ENCODE measurements at regions not wholly inside any gene's neighbourhood (a gene's known extent, or its start where the extent isn't known, plus 50 kb on each side); places are given as distances from the start of the nearest gene placed in this dataset.

DNA sequence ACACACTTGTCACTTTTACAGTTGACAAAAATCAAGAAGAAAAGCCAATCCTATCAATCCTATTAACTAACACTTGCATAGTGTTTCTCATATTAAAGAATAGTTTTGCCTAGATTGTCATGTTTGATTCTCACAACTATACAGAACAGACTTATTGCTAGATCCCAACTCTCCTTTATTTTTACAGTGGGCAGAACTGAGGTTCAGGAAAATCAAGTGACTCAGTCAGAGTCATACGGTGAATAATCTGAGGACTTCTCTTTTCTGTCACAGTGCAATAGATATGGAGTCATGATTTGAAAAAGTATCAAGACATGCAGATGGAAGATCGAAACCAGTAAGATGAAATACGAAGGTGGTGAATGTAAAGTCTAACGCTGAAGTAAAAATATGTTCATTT, 195.1 kb upstream of the CITED2 start:
- in situ Hi-C loops (cut with MboI; ENCODE audit: low sequenced_read_pairs): no loop called here

DNA sequence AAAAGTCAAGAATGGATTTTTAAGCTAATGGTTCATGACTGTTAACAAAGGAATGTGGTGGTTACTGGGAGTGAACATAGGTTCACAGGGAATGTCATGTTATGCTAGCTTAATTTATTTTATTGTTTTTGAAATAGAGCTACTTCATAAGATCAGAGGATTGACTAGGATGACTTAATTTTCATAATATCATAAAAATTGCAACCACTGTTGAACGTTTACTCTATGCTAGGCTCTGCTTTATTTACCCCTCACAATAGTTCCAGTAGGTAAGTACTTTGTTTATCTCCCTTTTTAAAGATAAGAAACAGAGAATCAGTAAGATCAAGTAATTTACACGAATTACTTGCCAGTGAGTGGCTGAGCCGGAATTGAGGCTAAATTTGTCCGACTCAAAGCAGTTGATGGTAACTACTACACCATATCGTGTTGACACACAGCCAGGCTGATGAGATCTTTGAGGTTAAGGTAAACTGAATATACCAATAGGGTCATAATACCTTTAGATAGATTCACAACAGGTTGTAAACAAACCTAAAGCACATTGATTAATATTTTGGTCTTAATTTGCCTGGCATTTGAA, 194.6 kb upstream of the CITED2 start:
- in situ Hi-C loops (cut with MboI; ENCODE audit: low sequenced_read_pairs): no loop called here

DNA sequence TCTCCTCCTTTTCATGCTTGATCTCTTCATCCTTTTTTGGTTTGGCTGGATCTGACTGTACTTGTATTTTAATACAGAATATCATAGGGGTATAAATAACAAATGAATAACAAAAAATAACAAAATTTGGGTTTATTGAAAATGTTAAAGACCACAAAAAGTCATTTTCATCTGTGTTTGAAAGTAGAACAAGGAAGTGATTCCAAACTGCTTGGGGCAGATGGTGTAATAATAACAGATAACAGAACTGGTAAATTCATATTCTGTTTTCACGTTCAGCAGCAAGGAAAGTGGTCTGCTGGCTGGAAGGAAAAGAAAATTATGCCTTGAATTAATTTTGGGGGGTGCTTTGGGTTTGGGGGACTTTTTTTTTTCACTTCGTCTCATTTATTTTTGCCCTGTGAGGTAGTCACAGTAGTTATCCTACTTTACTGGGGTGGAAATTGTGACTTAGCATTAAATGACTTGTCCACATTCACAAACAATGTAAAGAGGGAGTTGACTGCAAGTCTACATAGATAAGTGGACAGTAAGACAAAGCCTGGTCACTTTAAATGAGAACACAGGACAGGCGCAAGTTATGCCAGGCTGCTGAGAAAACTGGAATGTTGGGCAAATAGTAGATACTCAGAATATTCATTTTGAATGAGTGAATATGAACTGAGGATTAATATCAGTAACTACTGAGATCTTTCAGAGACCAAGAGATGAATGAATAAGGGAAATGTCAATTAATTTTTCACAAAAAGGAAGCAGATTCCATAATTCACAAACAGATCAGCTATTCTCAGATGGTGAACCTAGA, 193.9 kb upstream of the CITED2 start:
- in situ Hi-C loops (cut with MboI; ENCODE audit: low sequenced_read_pairs): no loop called here

DNA sequence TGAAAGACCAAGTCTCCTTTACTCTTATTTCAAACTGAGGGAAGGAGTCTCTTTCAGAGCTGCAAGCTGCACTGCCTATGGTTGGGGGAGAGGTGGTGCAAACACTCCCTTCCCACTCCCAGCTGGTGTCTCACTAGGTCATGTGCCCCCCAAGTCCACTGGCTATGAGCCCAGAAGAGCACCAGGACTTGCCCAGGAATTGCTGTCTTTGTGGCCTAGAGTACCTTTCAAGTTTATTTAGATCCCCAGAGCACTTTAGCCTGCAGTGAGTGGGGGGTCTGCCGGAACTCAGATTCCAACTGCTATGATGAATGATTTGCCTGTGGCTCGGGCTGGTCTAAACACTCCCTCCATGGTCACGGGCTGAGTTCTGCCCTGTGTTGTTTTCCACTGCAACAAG, 192.6 kb upstream of the CITED2 start:
- in situ Hi-C loops (cut with MboI; ENCODE audit: low sequenced_read_pairs): no loop called here

DNA sequence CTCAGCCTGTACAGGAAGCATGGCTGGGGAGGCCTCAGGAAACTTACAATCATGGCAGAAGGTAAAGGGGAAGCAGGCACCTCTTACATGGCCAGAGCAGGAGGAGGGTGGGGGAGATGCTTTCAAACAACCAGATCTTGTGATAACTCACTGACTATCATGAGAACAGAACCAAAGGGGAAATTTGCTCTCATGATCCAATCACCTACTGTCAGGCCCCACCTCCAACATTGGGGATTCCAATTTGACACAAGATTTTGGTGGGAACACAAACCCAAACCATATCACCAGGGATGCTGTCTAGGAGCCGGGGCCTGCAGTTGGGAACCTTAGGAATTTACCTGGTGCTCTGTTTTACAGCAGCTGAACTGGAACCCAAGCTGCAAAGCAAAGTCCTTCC, 191.1 kb upstream of the CITED2 start:
- in situ Hi-C loops (cut with MboI; ENCODE audit: low sequenced_read_pairs): no loop called here

DNA sequence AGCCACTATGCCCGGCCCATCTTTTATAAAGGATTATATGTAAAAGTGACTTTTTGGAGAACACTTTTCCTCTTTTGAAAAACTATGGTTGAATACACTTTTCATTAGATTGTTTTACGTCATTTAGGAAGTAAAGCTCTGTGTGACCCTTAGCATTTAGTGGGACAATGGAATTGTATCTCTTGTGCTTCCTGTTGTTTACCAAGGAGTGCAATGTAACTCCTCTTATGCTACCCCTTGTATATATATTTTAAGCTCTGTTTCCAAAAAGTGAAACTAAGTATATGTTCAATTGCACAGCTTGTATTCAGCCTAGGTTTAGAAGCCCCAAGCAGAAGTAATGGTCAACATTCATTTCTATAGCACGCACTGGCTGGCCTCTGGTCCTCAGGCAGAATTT, 183.1 kb upstream of the CITED2 start:
- in situ Hi-C loops (cut with MboI; ENCODE audit: low sequenced_read_pairs): no loop called here

DNA sequence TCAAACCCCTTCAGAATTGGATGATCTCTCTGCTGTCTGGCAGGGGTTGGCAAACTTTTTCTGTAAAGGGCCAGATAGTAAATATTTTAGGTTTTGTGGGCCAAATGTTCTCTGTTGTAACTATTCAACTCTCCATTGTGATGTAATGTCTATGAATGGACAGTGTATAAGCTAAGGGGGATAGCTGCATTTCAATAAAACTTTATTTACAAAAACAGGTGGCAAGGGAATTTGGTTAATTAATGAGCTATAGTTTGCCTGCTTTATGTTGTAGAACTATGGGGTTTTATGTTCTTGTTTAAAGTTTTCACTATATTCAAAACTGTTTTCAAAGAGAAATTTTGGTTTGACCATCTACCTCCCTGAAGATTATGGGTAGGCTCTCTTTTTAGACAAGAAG, 182.1 kb upstream of the CITED2 start:
- in situ Hi-C loops (cut with MboI; ENCODE audit: low sequenced_read_pairs): no loop called here

DNA sequence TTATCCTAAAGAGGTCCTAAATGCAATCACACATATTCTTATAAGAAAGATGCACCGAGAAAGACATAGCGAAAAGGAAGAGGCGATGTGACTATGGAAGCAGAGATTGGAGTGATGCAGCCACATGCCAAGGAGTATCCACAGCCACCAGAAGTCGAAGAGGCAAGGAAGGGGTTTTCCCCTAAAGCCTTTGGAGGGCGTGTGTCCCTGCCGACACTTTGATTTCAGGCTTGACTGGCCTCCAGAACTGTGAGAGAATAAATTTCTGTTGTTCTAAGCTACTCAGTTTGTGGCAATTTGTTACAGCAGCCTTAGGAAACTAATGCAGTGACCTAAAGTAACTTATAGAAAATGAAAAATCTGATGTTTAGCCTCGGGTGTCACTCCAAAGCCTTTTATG, 179.5 kb upstream of the CITED2 start:
- in situ Hi-C loops (cut with MboI; ENCODE audit: low sequenced_read_pairs): no loop called here

DNA sequence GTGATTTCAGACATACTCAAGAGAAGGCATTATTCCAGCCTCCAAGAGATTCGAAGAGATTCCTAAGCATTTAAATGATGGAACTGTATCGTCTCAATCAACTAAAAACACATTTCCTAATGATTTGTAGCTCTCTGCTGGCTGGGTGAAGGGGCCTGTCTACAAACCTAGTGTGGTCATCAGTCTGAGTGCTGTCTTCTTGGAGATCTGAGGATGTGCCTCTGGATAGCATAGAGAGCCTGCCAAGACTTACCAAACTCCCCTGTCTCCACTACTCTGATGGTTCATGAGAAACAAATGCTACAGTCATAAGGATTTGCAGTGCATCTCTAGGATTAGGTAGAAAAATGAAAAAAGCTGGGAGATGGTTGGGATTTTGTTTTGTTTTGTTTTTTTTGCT, 176.9 kb upstream of the CITED2 start:
- in situ Hi-C loops (cut with MboI; ENCODE audit: low sequenced_read_pairs): no loop called here

DNA sequence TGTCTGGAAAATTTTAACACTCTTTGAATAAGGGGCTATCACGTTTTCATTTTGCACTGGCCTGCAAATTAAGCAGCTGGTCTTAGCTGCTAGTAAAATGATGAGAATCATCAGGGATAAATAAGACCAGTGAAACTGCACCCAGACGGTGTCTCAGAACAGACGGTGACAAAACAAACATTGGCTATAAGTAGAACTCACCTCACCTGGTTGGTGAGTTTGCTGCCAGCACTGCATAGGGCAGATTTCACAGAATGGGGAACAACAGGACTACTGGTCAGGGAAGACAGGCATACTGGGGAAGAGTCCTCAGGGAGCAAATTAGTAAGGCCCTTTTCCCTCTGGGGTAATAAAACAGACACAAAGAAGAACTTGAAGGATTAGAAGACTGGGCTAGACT, 175.9 kb upstream of the CITED2 start:
- in situ Hi-C loops (cut with MboI; ENCODE audit: low sequenced_read_pairs): no loop called here

DNA sequence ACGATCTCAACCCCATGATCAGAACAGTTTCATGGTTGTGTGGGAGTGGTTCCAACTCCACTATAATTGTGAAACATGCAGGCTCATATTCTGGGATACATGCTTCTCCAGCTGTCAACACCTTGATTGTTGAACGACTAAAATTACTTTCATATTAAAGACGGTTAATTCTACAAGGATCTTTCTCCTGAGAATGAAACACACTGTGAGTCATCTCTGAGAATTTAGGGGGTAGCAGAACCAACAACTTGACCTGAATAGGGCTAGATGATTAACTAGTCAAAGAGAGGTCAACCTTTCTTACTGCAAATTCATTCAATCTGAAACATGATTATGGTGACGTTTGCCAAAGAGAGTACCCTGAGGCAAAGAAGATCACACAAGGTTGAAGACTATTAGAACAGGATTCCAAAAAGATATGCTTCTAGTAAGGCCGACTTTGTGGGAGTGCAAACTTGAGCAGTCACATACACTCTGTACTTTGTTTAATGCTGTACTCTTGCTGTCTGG, 175.2 kb upstream of the CITED2 start:
- in situ Hi-C loops (cut with MboI; ENCODE audit: low sequenced_read_pairs): no loop called here

DNA sequence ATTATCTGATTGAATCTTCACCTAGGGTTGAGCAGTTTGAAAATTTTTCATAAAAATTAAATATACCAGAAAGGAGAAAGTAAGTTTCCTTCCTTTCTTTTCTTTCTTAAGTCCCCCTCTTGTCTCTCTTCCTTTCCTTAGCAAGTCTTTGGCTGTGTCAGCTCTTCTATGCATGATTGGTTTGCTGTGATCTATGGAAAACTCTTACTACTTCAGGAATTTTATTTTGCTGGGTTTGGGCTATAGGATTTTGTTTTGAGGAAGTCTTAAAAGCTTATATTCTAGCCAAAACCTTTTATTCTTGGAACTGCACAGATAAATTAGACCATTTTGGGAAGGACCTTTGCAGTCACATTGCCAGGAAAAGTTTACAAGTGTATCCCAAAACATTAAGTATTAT, 173.4 kb upstream of the CITED2 start:
- in situ Hi-C loops (cut with MboI; ENCODE audit: low sequenced_read_pairs): no loop called here

DNA sequence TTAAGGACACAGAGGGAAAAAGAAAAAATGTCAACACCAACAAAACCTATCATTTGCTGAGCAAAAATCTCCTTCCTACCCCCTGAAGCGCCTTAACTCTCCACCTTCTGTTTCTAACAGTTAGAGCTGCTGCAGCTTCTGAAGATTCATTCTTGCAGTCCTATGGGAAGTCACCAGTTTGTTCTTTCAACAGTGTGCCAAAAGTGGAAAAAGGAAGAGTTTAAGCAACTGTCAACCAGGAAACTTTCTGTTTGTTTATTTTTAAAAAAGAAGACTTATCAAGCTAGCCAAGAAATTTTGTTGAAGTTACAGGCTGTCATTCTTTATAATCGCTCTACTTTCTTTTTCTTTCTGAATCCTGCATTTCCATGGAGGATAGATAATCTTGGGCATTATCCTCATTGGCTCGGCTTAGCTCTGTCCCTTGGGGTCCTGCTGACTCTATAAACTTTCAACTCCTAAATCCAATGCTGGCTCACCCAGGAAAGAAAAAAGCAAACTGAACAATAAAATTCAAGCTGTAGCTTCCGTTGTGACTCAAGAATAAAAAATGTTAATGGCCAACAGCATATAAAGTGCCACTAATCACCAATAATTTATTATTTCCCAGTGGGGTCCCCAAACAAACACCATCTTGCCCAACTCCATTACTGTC, 172.8 kb upstream of the CITED2 start:
- in situ Hi-C loops (cut with MboI; ENCODE audit: low sequenced_read_pairs): no loop called here

DNA sequence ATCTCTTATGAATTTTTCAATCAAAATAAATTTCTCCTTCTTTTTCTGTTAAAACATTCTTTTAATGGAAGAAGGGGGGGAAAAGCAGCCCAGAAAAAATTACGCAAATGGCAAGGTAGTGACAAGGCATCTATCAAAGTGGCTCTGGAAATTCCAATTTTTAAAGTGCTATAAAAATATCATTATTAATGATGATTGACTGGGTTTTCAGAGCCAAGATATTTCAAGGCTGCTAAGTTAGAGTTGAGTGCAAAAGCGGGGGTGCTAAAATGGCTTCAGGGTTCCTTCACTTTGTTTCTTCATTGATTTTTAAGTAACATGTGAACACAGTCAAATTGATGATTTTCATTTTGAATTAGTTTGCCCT, 171.6 kb upstream of the CITED2 start:
- in situ Hi-C loops (cut with MboI; ENCODE audit: low sequenced_read_pairs): no loop called here

DNA sequence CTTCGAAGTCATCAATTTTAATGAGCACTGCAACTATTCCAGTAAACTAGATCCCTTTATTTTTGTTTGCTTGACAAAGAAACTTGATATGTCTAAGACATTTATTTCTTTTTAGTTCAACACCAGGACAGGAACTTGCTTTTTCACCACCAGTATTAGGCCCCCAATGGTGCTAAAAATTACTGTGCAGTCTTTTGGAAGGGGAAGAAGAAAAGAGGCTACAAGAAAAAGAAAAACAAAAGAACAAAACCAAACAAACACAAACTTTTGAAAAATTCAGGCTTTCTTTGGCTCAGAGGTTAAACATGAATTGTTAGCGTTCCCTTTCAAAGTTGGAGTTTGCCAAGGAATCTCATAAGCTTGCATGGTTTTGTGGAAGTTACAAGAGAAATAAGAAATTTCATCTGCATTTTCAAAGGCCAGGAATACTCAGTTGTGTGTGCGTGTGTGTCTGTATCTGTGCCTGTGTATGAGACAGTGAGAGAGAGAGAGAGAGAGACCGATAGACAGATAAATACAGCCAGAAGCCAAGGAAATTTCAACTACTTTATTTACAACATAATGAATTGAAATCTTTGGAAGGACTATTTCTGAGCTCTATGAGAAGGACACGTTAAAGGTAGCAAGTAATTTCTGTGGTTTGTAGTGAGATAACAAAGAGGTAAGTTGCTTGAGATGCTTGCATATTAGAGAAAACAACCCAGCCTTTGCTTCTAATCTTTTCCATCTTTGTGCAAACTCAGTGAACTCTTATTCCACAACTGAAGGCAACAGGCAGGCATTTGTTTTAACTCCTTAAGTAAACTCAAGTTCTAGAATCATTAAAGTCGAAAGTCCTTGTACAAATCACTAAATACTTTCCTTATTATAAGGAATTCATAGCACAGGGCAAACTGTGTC, 171.0 kb upstream of the CITED2 start:
- in situ Hi-C loops (cut with MboI; ENCODE audit: low sequenced_read_pairs): no loop called here

DNA sequence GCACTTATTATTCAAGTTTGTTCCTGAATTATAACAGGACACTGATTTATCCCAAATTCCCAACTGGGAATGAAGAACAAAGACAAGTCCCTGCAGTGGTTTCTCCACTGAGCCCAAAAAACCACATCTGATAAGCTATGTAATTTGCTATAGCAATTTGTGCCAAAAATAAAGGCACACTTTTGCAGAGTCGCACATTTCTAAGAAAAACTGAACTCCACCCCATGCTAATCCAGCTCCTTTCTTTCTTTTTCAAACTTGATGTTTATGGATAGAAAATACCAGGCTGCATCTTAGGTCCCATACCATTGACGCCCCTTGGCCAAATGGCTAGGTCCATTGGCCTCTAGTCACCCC, 170.2 kb upstream of the CITED2 start:
- in situ Hi-C loops (cut with MboI; ENCODE audit: low sequenced_read_pairs): no loop called here

DNA sequence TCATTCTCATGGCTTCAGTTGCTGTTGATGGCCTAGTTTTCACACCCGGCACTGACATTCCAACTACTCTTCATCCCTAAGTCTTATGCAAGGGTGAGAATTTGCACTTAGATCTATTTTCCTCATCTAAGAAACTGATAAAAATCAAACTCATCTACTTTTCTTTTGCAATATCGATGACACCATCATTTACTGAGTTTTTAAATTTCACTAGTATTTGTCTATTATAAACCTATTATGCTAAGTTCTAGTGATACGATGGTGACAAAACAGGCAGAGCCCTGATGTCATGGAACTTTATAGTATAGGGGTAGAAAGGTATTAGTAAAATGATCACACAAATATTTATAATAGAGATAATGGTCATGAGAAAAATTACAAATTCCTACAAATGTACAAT, 167.9 kb upstream of the CITED2 start:
- in situ Hi-C loops (cut with MboI; ENCODE audit: low sequenced_read_pairs): no loop called here

DNA sequence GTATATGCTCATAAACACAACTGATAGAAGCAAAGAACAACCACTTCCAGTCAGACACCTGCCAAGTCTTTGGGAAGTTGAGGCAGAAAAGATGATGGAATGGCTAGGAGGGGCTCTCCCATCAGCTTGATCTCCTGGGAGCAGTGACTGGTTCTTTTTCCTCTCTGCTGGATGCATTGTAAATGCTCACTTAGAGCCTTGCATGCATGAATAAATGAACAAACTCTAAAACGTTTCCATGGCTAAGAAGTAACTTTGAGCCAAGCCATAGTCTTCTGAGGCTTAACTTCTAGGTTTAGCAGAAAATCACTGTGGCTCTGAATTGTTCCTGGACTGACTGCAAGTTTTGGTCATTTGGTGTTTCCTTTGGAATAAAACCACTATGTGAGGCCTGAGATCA, 166.4 kb upstream of the CITED2 start:
- in situ Hi-C loops (cut with MboI; ENCODE audit: low sequenced_read_pairs): no loop called here

DNA sequence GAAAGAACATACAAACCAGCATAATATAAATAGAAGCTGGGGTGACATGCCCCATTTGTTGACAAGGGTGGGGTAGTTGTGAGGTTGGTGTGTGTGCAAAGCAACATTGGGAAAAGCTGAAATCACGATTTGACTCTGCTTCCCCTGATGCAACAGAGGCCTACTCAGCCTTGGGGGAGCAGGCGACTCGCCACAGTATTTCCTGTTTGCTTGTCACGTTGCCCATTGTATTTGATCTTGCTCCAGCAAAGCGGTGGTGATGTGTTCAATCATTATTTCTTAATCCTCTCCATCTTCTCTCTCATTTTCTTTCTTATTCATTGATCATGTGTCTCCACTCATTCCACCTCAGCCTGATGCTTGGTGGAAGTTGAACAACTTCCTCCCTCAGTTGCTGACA, 165.8 kb upstream of the CITED2 start:
- in situ Hi-C loops (cut with MboI; ENCODE audit: low sequenced_read_pairs): no loop called here

DNA sequence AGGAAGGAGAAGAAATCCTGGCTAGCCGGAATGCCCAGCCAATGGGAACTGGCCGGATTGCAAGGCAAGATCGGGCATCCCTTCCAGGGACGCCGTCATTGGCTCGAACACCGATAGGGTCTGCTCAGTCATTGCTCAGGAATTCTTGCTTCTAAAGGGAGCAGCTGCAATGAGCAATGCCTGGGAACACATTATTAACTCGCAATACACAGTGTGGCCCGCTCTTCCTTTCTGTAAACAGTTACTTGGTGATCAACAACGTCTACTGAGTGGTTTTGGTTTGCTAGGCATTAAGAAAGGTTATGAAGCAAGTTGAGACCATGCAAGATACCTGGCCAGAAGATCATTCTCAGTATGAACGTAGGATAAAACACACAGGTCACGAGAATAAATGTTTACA, 165.4 kb upstream of the CITED2 start:
- in situ Hi-C loops (cut with MboI; ENCODE audit: low sequenced_read_pairs): no loop called here

DNA sequence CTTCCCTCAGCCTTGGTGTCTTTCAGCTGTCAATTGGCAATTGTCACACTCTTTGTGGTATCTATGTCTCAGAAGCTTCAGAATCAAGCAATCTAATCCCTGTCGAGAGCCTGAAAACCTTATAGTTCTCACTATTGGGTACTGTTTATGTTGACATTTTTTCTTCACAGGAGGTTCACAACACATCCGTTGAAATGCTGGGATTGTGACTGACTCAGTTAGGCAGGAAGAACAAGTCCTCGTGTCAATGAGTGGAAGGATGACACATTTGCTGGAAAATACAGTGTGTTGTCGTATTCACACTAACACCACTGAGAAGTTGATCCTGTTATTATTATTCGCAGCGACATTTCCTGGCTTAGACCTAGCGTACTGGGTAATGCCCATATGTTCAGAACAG, 163.9 kb upstream of the CITED2 start:
- in situ Hi-C loops (cut with MboI; ENCODE audit: low sequenced_read_pairs): no loop called here
